Renal pelvis (tissue), 1 donor: ENCODE measurements at regions not wholly inside any gene's neighbourhood (a gene's known extent, or its start where the extent isn't known, plus 50 kb on each side); places are given as distances from the start of the nearest gene placed in this dataset.
A peak's percentile ranks its signal among the peaks of the same experiment; 100 is the strongest.
"Not testable (repeated sequence)": the region's sequence is repeated elsewhere in the genome, so short reads cannot be mapped to it uniquely, and the experiment has no call there.

Experiments used
- DNase-seq: peaks from one replicate; pipeline ENCODE4 v3.0.0-alpha.2; 2013

DNA sequence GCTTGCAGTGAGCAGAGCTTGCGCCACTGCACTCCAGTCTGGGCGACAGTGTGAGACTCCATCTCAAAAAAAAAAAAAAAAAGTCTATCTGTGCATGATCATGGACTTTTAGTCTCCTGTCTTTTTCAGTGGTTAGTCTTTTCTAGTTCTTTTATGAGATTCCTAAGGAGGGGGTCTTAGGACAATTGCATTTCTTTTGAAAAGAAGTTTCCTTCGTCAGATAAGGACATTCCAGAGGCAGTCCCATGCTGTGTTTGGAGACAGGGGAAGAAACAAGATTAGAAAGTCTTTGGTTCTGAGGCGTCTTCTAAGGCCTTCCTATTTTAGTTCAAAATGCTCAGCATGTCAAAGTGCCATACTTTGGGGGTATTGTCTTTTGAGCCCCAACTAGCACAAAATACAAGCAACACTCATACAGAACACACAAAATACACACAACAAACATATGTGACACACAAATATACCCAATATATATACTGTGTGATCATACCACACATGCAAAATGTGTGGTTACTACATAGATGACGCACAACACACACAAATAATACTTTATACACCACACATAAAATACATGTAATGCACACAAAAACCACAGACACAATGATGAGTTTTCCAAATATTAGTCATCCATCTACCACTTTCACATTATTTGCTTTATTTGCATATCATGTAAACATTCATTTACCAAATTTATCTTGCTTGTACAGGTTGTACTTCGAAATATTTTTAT lies 394.5 kb downstream of the SPATA31D1 start:
- no peak for DNase-seq

- DNase-seq, result no peak
Measured at GRCh38 chr9:82385633-82386032, 397.1 kb downstream of the SPATA31D1 start.

DNA sequence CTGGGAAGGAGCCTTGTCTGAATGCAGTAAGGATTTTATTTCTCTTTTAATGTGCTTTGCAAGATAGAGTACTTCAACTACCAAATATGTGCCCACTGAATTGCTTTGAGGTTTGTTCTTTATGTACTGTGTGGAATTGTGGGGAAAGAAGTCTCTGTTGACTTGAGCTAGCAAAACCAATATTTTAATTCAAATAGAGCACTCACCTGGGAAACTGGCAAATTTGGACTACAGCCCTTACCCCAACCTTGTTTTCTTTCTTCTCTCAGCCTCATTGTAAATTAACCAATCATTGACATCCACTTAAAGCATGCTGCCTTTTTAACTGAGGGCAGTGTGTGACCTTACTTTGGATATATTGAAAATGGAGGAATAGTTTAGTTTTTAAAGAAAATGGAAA lies 409.0 kb downstream of the SPATA31D1 start:
- no peak for DNase-seq

DNA sequence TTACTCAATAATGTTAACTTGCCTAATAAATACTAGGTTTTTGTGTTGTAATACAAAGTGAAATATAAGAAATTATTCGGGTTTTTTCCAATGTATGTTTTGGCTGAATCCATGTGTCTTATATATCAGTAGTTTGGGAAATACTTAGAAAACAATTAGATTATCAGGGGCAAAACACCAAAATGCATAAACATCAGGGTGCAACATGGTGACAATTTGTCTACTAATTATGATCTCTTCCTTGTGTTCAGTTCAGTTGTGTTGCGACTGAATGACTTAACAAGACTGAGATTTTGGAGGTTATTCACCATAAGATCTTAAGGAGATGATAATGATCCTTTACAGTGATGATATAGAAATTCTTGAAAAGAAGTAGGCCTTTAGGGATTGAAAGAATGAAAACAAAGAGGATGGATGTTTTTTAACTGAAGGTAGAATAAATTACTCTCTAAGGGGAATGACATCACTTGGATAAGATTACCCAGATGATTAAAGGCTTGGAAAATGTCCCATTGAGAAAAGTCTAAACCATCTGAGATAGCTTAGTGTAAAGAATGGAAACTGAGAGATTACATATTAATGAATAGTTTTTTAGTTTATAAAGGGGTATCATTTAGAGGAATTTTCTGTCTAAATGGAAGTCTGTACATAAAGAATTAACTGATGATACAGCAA lies 415.8 kb downstream of the SPATA31D1 start:
- DNase-seq, result peak; percentile 24

DNA sequence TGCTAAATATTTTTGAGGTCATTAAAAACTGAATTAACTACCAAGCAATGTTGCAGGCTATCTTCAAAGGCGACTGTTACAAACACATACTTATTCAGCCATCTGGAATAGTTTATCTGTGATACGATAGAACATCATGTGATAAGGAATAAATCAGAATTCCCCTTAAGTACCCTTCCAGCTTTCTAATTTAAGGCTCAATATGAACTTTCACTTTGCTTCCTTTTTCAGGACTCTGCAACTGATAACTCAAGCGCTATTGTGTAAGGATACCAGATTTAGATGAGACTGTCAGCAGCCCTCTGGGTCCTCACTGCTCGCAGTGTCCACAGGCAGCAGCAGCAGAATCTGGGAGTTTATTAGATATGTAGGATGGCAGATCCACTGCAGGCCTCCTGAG lies 416.3 kb downstream of the SPATA31D1 start:
- peak; percentile 39 for DNase-seq

DNA sequence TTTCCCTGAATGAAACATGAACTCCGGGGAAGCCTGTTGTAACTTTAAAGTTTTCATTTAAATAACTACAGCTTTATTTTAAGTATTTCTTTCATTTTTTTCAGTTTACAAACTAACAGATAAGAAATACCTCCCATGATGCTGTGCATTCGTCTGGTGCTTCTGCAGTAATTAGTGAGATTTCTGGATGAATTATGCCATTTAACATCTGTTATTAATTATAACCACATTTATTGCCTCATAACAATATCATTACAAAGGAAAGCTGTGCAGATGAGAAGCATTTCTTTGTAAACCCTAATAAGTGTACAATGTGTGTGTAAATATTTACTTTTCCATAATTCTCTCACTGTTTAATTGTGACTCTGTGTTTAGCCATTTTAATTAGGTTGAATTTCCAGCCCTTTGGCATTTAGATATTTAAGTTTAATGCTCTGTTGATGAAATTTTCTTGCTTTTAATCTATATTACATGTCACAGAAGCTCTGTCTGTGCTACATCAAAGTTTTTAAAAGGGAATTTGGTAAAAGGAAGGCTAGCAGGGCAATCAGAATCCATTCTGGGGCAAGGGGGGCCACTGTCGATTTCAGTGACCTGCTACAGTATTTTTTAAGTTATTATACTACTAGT lies 418.0 kb downstream of the SPATA31D1 start:
- DNase-seq, result peak; percentile 27

DNA sequence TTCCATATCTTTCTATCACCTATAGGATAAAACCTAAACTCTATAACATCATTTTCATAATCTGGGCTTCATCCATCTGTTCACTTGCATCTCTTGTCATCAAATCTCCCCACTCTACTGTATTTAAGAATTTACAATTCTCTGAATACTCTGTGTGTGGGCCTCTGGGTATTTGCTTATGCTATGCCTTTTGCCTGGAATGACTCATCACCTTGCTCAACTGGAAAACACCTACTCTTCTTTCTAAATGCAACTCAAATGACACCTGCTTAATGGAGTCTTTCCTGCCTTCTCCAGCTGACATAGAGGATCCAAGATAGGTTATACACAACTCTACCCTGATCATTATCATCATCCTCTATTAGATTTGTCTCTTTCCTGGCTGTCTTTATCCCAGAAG lies 421.7 kb downstream of the SPATA31D1 start:
- no peak for DNase-seq

DNA sequence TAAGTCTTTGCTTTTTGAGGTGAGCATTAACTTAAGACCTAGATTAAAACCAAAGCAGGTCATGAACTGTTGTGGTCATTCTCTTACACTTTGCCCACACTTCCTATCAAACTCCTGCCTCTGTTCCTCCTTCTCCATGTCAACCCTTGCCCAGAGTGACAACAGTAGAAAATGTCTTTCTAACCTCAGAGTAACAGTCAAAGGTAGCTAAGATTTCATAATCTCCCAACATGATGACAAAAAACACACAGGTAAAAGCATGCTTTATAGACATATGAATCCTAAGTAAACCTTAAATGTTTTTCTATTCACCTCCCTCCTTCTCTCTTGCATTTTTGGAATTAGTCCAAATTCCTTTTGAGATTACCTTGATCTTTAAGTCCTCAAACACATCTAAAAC lies 422.3 kb downstream of the SPATA31D1 start:
- no peak for DNase-seq

GRCh38 chr9:82412586-82413305 lies 424.2 kb downstream of the SPATA31D1 start:
- DNase-seq, result no peak

DNA sequence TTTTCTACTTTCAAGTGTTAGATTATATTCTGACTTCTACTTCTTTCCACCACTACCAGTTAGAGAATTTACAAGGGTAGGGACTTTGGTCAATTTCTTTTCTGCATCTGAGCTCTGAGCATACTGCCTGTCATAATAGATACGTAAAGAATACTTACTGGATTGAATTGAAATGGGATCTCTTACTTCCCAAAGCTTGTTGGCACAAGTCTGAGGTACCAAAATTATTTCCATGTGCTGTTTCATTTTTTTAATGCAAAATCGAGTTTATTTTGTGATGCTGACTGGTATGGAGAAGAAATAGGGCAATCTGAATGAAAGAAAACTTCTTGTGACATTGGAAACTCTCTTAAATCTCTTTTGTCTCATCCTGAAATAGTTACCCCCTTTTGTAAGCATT lies 428.9 kb downstream of the SPATA31D1 start:
- no peak for DNase-seq

- DNase-seq, result no peak
Measured at GRCh38 chr9:82418334-82418733, 429.8 kb downstream of the SPATA31D1 start.

DNA sequence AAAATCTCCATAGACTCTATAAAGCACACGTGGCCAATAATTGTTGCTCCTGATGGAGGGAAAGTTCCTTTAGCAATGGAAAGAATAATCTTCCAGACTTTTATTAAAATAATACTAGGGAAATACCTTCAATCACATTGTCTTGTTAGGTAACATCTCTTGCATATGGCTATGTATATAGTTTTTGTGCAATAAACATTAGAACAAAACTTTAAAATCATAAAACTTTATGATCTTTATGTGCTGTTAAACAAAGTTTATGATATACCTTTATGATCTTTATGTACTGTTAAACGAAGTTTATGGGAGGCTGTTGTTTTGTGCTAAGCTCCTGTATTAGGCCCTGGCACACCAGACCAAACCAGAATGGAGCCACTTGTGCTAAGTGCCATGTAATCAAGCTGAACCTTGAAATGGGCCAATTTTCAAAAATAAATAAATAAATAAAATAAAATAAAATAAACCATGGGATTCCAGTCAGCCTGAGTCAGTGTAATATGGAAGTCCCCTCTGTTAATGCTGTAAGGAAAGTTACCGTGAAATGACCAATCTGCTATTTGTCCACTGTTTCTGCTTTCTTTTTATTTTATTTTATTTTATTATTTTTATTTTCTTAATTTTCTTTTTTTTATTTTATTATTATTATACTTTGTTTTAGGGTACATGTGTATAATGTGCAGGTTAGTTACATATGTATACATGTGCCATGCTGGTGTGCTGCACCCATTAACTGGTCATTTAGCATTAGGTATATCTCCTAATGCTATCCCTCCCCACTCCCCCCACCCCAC lies 431.3 kb downstream of the SPATA31D1 start:
- no peak for DNase-seq

DNA sequence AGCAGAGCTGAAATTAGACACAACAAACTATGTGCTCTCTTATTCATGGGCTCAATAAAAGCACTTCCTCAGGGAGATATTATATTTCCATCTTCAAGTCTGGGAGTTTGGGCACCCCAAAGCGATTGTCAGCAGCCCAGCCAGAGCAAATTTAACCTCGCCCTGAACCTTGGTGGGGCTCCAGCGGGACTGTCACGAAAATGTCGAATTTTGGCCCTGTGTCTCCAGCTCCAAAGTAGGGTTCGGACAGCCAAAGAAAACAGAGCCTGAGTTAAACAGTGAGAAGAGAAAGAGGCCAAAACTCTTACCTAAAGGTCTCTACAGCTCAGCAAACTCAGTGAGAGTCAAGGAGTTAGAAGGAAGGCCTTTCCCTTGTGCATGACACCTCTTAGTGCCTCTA lies 432.9 kb downstream of the SPATA31D1 start:
- DNase-seq, result peak; percentile 35

DNA sequence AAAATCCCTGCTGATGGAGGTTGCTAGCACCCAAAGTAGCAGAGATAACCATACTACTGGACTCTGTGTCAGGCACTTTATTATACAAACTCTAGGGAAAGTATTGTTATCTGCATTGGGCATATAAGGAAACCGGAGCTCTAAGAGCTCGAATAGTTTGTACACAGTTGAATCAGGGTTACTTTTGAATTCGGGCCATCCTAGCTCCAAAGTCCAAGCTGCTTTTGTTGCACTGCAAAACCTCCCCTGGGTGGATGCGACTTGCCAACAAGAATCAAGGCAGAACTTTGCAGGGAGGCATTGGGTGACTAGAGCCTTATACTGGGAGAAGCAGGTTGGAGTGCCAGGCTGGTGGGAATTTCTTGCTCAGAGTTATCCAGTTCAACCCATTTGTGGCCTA lies 435.1 kb downstream of the SPATA31D1 start:
- no peak for DNase-seq

DNA sequence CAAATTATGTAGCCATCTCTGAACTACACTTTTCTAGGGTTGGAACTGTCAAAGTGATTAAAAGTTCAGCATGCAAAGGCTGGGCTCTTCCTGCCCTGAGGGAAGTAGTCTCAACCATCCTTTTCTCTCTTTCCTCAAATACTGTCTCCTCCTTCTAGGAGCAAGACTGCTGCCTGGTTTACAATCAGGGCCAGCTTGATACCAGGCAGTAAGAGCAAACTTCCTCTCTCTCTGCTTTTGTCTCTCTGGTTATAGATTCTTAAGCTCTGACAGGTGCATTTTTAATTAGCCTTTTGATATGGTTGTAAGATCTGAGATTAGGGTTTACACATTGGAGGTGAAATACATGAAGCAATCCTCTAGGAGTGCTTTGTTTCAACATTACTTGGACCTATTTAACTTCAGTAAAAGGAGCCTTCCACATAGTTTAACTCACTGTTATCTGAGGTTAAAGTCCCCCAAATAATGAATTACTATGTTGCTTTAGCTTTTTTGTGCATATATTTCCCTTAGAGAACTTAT lies 436.1 kb downstream of the SPATA31D1 start:
- DNase-seq, result no peak

DNA sequence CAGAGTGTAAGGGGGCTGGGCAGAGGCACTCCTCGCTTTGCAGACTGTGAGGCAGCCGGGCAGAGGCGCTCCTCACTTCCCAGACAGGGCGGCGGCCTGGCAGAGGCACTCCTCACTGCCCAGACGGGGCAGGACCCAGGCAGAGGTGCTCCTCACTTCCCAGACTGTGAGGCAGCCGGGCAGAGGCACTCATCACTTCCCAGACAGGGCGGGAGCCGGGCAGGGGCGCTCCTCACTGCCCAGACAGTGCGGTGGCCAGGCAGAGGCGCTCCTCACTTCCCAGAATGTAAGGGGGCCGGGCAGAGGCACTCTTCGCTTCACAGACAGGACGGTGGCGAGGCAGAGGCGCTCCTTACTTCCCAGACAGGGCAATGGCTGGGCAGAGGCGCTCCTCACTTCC lies 442.5 kb downstream of the SPATA31D1 start:
- DNase-seq, result no peak

DNA sequence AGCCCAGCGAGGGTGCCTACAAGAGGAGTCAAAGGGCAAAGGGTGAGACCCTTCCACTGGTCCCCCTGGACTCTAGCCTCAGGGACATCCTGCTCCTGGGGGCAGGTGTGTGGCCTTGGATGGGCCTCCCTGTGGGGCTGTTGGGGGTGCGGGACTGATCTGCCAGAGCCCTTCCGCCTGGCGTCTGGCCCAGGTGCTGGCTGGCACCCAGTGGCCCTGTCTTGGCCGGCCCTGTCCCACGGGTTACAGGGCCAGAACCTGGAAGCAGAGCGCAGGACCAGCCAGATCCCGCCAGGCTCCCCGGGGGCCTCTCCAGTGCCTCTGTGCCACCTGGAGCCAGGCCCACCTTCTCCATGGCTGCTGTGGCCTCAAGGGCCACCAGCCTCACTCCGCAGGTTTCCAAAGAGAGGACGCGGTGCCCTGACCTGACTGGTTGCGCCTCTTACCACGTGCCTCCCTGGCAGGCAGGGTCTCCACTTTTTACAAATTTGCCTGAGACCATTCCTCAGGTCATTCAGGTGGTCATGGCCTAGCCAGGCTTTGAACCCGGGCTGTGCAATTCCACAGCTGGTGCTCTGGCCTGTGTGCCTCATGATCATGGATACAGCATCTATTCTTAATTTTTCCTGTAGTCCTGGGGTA lies 444.8 kb downstream of the SPATA31D1 start:
- DNase-seq, result not testable (repeated sequence)

GRCh38 chr9:82436475-82436874 lies 447.9 kb downstream of the SPATA31D1 start:
- no peak for DNase-seq

GRCh38 chr9:82437183-82437582 lies 448.6 kb downstream of the SPATA31D1 start:
- DNase-seq, result not testable (repeated sequence)

GRCh38 chr9:82438581-82438980 lies 450.0 kb downstream of the SPATA31D1 start:
- no peak for DNase-seq

DNA sequence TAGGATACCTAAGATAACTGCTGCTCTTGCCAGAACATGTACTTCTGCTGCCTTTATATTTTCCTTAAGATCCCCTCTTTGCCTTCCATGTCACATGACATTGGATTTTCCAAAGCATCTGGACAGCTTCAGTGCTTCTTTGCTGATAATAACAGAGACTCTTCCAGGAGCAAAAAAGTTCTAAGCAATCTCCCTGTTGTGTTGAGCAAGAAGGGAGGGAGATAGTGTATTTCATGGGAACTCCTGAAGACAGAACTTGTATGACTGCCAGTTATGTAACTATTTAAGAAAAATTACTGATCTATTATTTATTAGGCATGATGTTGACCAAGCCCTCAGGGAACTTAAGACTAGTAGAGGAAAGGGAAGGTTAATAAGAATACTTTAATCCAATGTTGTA lies 454.7 kb downstream of the SPATA31D1 start:
- no peak for DNase-seq
